Vagina (tissue), 2 donors: ENCODE measurements at regions not wholly inside any gene's neighbourhood (a gene's known extent, or its start where the extent isn't known, plus 50 kb on each side); places are given as distances from the start of the nearest gene placed in this dataset.

Experiments
- DNase-seq, 2 donors: peaks; one replicate each; pipeline ENCODE4 v3.0.0-alpha.2; 2017; ENCODE audit errors: extremely low spot score in 2 of 2
- H3K27ac ChIP-seq: fragments of 200-600 bp; sonication (generic); one replicate; pipeline ENCODE4 v1.5.1; 2019
- H3K27me3 ChIP-seq: fragments of 200-600 bp; sonication (generic); one replicate; pipeline ENCODE4 v1.5.1; 2019
- H3K36me3 ChIP-seq, 2 donors: fragments of 200-600 bp; sonication (generic); one replicate each; pipeline ENCODE4 v1.5.1; 2017 to 2019
- H3K4me1 ChIP-seq: fragments of 200-600 bp; sonication (generic); one replicate; pipeline ENCODE4 v1.5.1; 2019
- H3K4me3 ChIP-seq, 2 donors: fragments of 200-600 bp; sonication (generic); 1 replicate in 1 of 2; 2 replicates in 1 of 2; pipeline ENCODE4 v1.5.1; 2016 to 2019
- H3K9me3 ChIP-seq: fragments of 200-600 bp; sonication (generic); one replicate; pipeline ENCODE4 v1.5.1; 2019
- CTCF ChIP-seq, 3 experiments: fragments of 450-650 bp in 2 of 3; fragments of 200-600 bp in 1 of 3; sonication (generic) in 1 of 3; IDR thresholded peaks; one replicate each; pipeline ENCODE4 v1.5.1; 2017 to 2019; ENCODE audit warnings: antibody characterized with exemption in 3 of 3, mild to moderate bottlenecking in 2 of 3, moderate library complexity in 2 of 3
- POLR2A ChIP-seq, 2 donors: fragments of 450-650 bp; IDR thresholded peaks; one replicate each; pipeline ENCODE4 v1.6.1; 2017; ENCODE audit warnings: antibody characterized with exemption in 2 of 2, mild to moderate bottlenecking in 2 of 2, moderate library complexity in 2 of 2
- POLR2AphosphoS5 ChIP-seq, 2 donors: sonication (generic); formaldehyde crosslinking; IDR thresholded peaks; one replicate each; pipeline ENCODE4 v1.9.0; 2017; ENCODE audit warnings: antibody characterized with exemption in 2 of 2, mild to moderate bottlenecking in 2 of 2, low read depth in 1 of 2; ENCODE audit not compliant: insufficient read depth in 1 of 2
- intact Hi-C: fragments of 100-400 bp; cut with DNase I; formaldehyde crosslinking; loops from one replicate; pipeline ENCODE4 v1.15.1; 2023

GRCh38 chr4:24169956-24170355 is 280.1 kb upstream of the PPARGC1A start:
- no peaks in the 10 kb centered on the region for H3K27me3 ChIP-seq
- intact Hi-C loops = no loop called here
- no peak for DNase-seq
- TF ChIP-seq POLR2AphosphoS5 (IDR thresholded peaks at IDR 0.05; ENCODE audit: insufficient read depth in 1 of 2, low read depth in 1 of 2) (no peak), CTCF (IDR thresholded peaks at IDR 0.05) (no peak), POLR2A (IDR thresholded peaks at IDR 0.05) (no peak)
- no peaks in the 10 kb centered on the region for H3K9me3 ChIP-seq
- no peaks in the 10 kb centered on the region for H3K36me3 ChIP-seq
- H3K27ac ChIP-seq = no peak overlapping the region
- no peaks in the 10 kb centered on the region for H3K4me1 ChIP-seq
- no peak overlapping the region for H3K4me3 ChIP-seq

GRCh38 chr4:24168658-24169057 is 278.8 kb upstream of the PPARGC1A start:
- DNase-seq = no peak
- TF ChIP-seq POLR2A (IDR thresholded peaks at IDR 0.05) (no peak), CTCF (IDR thresholded peaks at IDR 0.05) (no peak)
- Histone ChIP-seq H3K4me3 (no peak overlapping the region), H3K9me3 (no peaks in the 10 kb centered on the region), H3K27ac (no peak overlapping the region), H3K4me1 (no peaks in the 10 kb centered on the region), H3K27me3 (no peaks in the 10 kb centered on the region), H3K36me3 (no peaks in the 10 kb centered on the region)
- intact Hi-C loops = no loop called here

- H3K9me3 ChIP-seq = no peaks in the 10 kb centered on the region
- intact Hi-C loops = no loop called here
- no peak overlapping the region for H3K27ac ChIP-seq
- TF ChIP-seq POLR2AphosphoS5 (IDR thresholded peaks at IDR 0.05; ENCODE audit: insufficient read depth in 1 of 2, low read depth in 1 of 2) (no peak), POLR2A (IDR thresholded peaks at IDR 0.05) (no peak)
- DNase-seq = no peak
- H3K4me3 ChIP-seq = no peak overlapping the region
- no peaks in the 10 kb centered on the region for H3K4me1 ChIP-seq
- H3K36me3 ChIP-seq = no peaks in the 10 kb centered on the region
- no peaks in the 10 kb centered on the region for H3K27me3 ChIP-seq
Observed at GRCh38 chr4:24166501-24166900, 276.7 kb upstream of the PPARGC1A start.

- no peaks in the 10 kb centered on the region for H3K4me1 ChIP-seq
- no peak overlapping the region for H3K4me3 ChIP-seq
- DNase-seq = no peak
- no peaks in the 10 kb centered on the region for H3K9me3 ChIP-seq
- no peaks in the 10 kb centered on the region for H3K27me3 ChIP-seq
- no peaks in the 10 kb centered on the region for H3K36me3 ChIP-seq
- intact Hi-C loops = no loop called here
- H3K27ac ChIP-seq = no peak overlapping the region
- TF ChIP-seq POLR2AphosphoS5 (IDR thresholded peaks at IDR 0.05; ENCODE audit: insufficient read depth in 1 of 2, low read depth in 1 of 2) (no peak), POLR2A (IDR thresholded peaks at IDR 0.05) (no peak), CTCF (IDR thresholded peaks at IDR 0.05) (no peak)
Observed at GRCh38 chr4:24164797-24165196, 274.9 kb upstream of the PPARGC1A start.

GRCh38 chr4:24164054-24164693 is 274.3 kb upstream of the PPARGC1A start:
- no peaks in the 10 kb centered on the region for H3K36me3 ChIP-seq
- DNase-seq = no peak
- no peaks in the 10 kb centered on the region for H3K9me3 ChIP-seq
- no peak for TF ChIP-seq POLR2A (IDR thresholded peaks at IDR 0.05)
- TF ChIP-seq CTCF (IDR thresholded peaks at IDR 0.05) = no peak
- no peak for TF ChIP-seq POLR2AphosphoS5 (IDR thresholded peaks at IDR 0.05; ENCODE audit: insufficient read depth in 1 of 2, low read depth in 1 of 2)
- H3K27me3 ChIP-seq = no peaks in the 10 kb centered on the region
- intact Hi-C loops = no loop called here
- no peak overlapping the region for H3K27ac ChIP-seq
- no peaks in the 10 kb centered on the region for H3K4me1 ChIP-seq
- no peak overlapping the region for H3K4me3 ChIP-seq
